ENCODE measurements at regions not wholly inside any gene's neighbourhood (a gene's known extent, or its start where the extent isn't known, plus 50 kb on each side); places are given as distances from the start of the nearest gene placed in this dataset.

DNA sequence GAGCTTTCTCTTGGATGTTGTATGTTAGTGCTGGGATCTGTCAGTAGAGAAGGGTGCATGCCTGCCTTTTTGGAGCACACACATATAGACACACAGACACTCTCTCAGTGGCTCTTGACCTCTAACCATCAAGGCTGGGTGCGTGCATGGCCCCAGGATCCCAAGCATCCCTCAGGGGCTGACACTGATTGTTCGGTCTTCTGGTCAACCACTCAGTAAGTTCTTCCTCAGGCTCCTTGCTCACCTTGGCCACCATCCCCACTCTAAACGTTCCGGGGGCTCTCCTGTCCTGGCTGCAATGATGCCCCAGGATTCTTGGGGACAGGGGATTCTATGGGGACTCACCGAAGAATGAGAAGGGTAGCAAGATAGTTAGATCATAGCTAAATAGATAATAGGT, 179.6 kb downstream of the SHOX start (continued):
- TF ChIP-seq CBX5 (IDR thresholded peaks at IDR 0.05; ENCODE audit: low read depth): no peak

DNA sequence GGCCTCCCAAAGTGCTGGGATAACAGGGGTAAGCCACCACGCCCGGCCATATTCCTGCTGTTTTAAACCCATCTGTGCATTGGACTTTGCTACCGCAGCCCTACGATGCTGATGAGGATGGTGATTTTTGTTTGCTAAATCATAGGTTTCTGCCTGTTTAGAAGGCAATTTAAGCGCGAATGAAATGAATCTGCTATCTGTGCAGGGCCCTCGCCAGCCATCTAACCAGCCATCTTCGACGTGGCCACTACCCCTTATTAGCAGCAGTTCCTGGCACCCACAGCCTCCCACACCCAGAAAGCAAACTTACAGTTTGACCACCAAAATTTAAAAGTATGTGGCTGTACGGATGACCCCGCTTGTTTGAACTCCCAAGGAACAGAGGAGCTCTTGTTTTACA, 178.5 kb downstream of the SHOX start:
- intact Hi-C loops (cut with micrococcal nuclease; ENCODE audit: unreplicated experiment) (no loop called here), in situ Hi-C loops (cut with MboI) (no loop called here)
- Histone ChIP-seq H3K79me2 (ENCODE audit: control insufficient read depth, insufficient read depth, low read length) (no peaks in the 10 kb centered on the region), H3K27ac (ENCODE audit: control insufficient read depth, insufficient read depth) (no peak overlapping the region), H3K9me3 (replicated peaks; ENCODE audit: control insufficient read depth, insufficient read depth, low read length) (no peaks in the 10 kb centered on the region; the same call in 2 of the 3 replicates), H3K4me2 (ENCODE audit: control insufficient read depth, insufficient read depth) (no peak overlapping the region), H3K27me3 (replicated peaks in 1 of 2; ENCODE audit: control insufficient read depth in 2 of 2, insufficient read depth in 2 of 2, low read length in 1 of 2) (no peaks in the 10 kb centered on the region), H4K20me1 (ENCODE audit: control insufficient read depth, insufficient read depth) (no peaks in the 10 kb centered on the region), H3K36me3 (ENCODE audit: control insufficient read depth in 2 of 2, insufficient read depth in 2 of 2, low read length in 1 of 2) (no peaks in the 10 kb centered on the region), H3K4me3 (no peak overlapping the region), H3K4me1 (ENCODE audit: control insufficient read depth, insufficient read depth, low read length) (no peaks in the 10 kb centered on the region), H2AFZ (ENCODE audit: control insufficient read depth, low read depth, low read length) (no peak overlapping the region), H3K9ac (ENCODE audit: control insufficient read depth, insufficient read depth, low read length) (no peak overlapping the region)
- SMC1A ChIA-PET (ENCODE audit: uncharacterized antibody, unreplicated experiment): no interaction called here
- 64% methylated on average over 11 of the region's 11 CpGs for WGBS (ENCODE audit: insufficient coverage, insufficient replicate concordance, low lambda C conversion rate, missing lambda C conversion rate)
- FAIRE-seq (no peak), DNase-seq (ENCODE audit: low read depth, low spot score) (no peak), ATAC-seq (no peak)
- CTCF ChIA-PET: no interaction called here
- POLR2A ChIA-PET: no interaction called here
- BruUV-seq (replicated peaks): no TSS peak
- RAD21 ChIA-PET (ENCODE audit: unreplicated experiment): no interaction called here
- TF ChIP-seq SMAD5 (IDR thresholded peaks at IDR 0.05; ENCODE audit: low read depth) (no peak), ASH2L (IDR thresholded peaks at IDR 0.05; ENCODE audit: borderline replicate concordance, low read depth) (no peak), EZH2 (IDR thresholded peaks at IDR 0.05; ENCODE audit: borderline replicate concordance, control insufficient read depth, low read depth, low read length) (no peak), TAF1 (IDR thresholded peaks at IDR 0.05; ENCODE audit: borderline replicate concordance, low read depth, low read length) (no peak), EP300 (IDR thresholded peaks at IDR 0.05; ENCODE audit: borderline replicate concordance in 1 of 2, control insufficient read depth in 1 of 2, low read depth in 2 of 2, low read length in 2 of 2) (no peak), EED (IDR thresholded peaks at IDR 0.05; ENCODE audit: low read depth) (no peak), CEBPB (IDR thresholded peaks at IDR 0.05; ENCODE audit: borderline replicate concordance in 1 of 2, low read depth in 2 of 2, low read length in 2 of 2) (no peak), BACH1 (IDR thresholded peaks at IDR 0.05; ENCODE audit: borderline replicate concordance) (no peak), CHD2 (IDR thresholded peaks at IDR 0.05; ENCODE audit: borderline replicate concordance, low read depth, low read length) (no peak), MXI1 (IDR thresholded peaks at IDR 0.05; ENCODE audit: low read depth, low read length) (no peak), TARDBP (IDR thresholded peaks at IDR 0.05; ENCODE audit: borderline replicate concordance) (no peak)
- TF ChIP-seq, protein P1, sequence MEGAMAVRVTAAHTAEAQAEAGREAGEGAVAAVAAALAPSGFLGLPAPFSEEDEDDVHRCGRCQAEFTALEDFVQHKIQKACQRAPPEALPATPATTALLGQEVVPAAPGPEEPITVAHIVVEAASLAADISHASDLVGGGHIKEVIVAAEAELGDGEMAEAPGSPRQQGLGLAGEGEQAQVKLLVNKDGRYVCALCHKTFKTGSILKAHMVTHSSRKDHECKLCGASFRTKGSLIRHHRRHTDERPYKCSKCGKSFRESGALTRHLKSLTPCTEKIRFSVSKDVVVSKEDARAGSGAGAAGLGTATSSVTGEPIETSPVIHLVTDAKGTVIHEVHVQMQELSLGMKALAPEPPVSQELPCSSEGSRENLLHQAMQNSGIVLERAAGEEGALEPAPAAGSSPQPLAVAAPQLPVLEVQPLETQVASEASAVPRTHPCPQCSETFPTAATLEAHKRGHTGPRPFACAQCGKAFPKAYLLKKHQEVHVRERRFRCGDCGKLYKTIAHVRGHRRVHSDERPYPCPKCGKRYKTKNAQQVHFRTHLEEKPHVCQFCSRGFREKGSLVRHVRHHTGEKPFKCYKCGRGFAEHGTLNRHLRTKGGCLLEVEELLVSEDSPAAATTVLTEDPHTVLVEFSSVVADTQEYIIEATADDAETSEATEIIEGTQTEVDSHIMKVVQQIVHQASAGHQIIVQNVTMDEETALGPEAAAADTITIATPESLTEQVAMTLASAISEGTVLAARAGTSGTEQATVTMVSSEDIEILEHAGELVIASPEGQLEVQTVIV (IDR thresholded peaks at IDR 0.05; ENCODE audit: borderline replicate concordance, partially characterized antibody): no peak
- TF ChIP-seq, protein P2, sequence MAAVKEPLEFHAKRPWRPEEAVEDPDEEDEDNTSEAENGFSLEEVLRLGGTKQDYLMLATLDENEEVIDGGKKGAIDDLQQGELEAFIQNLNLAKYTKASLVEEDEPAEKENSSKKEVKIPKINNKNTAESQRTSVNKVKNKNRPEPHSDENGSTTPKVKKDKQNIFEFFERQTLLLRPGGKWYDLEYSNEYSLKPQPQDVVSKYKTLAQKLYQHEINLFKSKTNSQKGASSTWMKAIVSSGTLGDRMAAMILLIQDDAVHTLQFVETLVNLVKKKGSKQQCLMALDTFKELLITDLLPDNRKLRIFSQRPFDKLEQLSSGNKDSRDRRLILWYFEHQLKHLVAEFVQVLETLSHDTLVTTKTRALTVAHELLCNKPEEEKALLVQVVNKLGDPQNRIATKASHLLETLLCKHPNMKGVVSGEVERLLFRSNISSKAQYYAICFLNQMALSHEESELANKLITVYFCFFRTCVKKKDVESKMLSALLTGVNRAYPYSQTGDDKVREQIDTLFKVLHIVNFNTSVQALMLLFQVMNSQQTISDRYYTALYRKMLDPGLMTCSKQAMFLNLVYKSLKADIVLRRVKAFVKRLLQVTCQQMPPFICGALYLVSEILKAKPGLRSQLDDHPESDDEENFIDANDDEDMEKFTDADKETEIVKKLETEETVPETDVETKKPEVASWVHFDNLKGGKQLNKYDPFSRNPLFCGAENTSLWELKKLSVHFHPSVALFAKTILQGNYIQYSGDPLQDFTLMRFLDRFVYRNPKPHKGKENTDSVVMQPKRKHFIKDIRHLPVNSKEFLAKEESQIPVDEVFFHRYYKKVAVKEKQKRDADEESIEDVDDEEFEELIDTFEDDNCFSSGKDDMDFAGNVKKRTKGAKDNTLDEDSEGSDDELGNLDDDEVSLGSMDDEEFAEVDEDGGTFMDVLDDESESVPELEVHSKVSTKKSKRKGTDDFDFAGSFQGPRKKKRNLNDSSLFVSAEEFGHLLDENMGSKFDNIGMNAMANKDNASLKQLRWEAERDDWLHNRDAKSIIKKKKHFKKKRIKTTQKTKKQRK (IDR thresholded peaks at IDR 0.05; ENCODE audit: low read depth, low read length): no peak
- TF ChIP-seq, protein P3, sequence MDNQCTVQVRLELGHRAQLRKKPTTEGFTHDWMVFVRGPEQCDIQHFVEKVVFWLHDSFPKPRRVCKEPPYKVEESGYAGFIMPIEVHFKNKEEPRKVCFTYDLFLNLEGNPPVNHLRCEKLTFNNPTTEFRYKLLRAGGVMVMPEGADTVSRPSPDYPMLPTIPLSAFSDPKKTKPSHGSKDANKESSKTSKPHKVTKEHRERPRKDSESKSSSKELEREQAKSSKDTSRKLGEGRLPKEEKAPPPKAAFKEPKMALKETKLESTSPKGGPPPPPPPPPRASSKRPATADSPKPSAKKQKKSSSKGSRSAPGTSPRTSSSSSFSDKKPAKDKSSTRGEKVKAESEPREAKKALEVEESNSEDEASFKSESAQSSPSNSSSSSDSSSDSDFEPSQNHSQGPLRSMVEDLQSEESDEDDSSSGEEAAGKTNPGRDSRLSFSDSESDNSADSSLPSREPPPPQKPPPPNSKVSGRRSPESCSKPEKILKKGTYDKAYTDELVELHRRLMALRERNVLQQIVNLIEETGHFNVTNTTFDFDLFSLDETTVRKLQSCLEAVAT (IDR thresholded peaks at IDR 0.05): no peak
- TF ChIP-seq, protein P4, sequence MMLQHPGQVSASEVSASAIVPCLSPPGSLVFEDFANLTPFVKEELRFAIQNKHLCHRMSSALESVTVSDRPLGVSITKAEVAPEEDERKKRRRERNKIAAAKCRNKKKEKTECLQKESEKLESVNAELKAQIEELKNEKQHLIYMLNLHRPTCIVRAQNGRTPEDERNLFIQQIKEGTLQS (IDR thresholded peaks at IDR 0.05; ENCODE audit: borderline replicate concordance, extremely low read depth, low read depth, low read length): no peak
